ENCODE measurements at regions not wholly inside any gene's neighbourhood (a gene's known extent, or its start where the extent isn't known, plus 50 kb on each side); places are given as distances from the start of the nearest gene placed in this dataset.

DNA sequence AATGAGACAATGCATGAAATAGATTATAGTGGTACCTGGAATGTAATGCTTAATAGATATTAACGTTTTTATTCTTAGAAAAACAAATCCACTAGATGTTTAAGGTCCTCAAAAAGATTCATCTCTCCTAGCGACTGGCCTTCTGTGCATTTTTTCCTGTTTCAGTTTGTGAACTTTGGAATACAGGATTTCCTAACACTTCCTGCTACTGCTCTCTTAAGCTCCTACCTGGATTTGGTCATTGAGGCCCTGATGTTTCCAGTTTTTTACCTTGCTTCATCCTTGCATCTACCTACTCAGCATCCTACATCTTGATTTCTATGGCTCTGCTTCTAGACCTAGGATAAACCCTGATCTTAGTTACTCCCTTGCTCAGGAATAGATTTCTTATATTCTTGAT lies 188.4 kb downstream of the ABCC12 start:
- DNase-seq: no peak

GRCh38 chr16:47966325-47966724 lies 189.5 kb downstream of the ABCC12 start:
- no peak for DNase-seq

GRCh38 chr16:47965439-47965838 lies 190.4 kb downstream of the ABCC12 start:
- no peak for DNase-seq

- DNase-seq: no peak
Observed at GRCh38 chr16:47958726-47959125, 197.1 kb downstream of the ABCC12 start.

GRCh38 chr16:47956916-47957315 lies 198.9 kb downstream of the ABCC12 start:
- no peak for DNase-seq

DNA sequence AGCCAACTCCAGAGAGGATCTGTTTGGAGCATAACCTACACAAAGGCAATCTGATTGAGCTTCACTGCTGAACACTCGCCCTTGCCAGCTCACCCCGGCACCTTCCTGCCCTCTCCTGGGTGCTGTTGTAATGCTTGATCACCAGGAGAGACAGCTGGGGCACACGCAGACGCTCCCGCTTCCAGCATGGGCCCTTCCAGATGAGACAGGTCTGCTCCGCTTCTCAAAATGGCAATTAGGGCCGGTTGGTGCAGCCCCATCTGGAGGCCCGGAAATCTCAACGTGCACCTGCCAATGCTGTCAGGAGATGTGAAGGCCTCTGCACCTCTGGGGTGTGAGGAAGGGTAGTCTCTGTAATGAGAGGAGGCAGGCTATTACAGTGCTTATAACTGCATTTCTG lies 206.1 kb downstream of the ABCC12 start:
- no peak for DNase-seq

- DNase-seq: no peak
Observed at GRCh38 chr16:47949276-47949675, 206.5 kb downstream of the ABCC12 start.

GRCh38 chr16:47947723-47948122 lies 208.1 kb downstream of the ABCC12 start:
- DNase-seq: no peak

GRCh38 chr16:47946092-47946491 lies 209.7 kb downstream of the ABCC12 start:
- no peak for DNase-seq

DNA sequence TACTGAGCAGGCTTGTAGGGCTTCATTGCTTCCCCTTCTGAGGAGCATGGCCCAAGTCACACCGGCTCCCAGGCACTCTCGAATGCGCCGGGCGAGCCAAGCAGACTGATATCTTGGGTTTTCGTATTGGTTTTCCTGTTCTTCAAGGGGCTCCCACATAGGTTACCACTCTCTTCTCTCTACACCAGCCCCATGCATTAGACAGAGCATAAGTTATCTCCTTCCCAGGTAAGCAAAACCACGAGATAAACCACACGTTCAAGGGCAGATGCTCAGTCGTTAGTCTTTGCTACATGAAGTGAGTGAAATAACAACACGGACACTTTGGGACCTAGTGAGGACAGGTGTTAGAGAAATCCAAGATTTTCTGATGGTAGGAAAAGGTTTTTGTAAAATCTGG lies 211.2 kb downstream of the ABCC12 start:
- DNase-seq: no peak

GRCh38 chr16:47943235-47943634 lies 212.6 kb downstream of the ABCC12 start:
- no peak for DNase-seq

DNA sequence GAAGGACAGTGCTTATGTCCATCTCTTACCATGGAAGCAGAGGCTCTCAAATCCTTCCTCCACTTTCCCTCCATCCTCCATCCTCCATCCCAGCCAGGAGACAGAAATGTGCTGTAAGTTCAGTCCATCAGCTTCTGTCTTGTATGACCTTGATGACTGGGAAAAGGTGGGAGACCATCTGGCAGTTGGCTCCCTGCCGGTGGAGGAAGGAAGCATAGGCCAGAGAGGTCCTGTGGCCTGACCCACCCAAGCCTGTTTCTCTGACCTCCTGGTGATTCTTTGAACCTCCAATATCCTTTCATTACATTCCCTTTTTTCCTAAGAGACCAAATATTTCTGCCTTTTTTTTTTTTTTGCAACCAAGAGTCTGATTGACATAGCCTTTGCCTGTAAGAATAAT lies 215.3 kb downstream of the ABCC12 start:
- no peak for DNase-seq

- DNase-seq: no peak
Observed at GRCh38 chr16:47939680-47940079, 216.1 kb downstream of the ABCC12 start.

GRCh38 chr16:47938272-47938671 lies 217.5 kb downstream of the ABCC12 start:
- no peak for DNase-seq

GRCh38 chr16:47928008-47928407 lies 227.8 kb downstream of the ABCC12 start:
- no peak for DNase-seq

- no peak for DNase-seq
Observed at GRCh38 chr16:47927330-47927729, 228.5 kb downstream of the ABCC12 start.

DNA sequence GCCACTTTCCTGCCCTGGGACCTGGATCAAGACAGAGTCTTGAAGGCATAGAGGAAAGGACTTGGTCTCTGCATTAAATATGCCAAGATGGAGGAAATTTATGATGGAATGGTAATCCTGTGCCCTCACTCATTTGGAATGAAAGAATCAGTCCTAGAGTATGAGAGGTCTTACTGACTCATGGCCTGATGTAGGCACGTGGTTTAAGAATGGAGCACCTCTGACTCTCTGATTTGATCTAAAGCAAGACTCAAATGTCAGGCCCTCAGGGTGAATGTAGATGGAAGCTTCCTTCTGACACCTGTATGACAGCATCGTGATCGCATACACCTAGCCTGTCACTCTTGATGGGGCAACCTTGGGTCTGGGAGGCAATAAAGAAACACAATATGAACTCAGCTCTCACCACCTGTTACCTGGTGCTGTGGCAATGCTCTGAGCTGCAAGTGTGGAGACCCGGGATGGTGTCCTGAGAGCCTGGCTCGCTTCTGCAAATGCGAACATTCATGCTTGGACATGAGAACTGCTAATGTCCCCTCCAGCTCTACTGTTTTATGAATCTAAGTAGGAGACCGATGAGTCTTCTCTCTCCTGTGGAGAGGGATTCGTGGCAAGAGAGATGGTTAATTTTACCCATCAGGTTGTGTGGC lies 229.9 kb downstream of the ABCC12 start:
- no peak for DNase-seq

GRCh38 chr16:47924950-47925349 lies 230.8 kb downstream of the ABCC12 start:
- DNase-seq: no peak

GRCh38 chr16:47921535-47921934 lies 234.3 kb downstream of the ABCC12 start:
- DNase-seq: no peak

- DNase-seq: no peak
Observed at GRCh38 chr16:47920709-47921108, 235.1 kb downstream of the ABCC12 start.

- no peak for DNase-seq
Observed at GRCh38 chr16:47917118-47917517, 238.7 kb downstream of the ABCC12 start.

- no peak for DNase-seq
Observed at GRCh38 chr16:47916266-47916665, 239.5 kb downstream of the ABCC12 start.

GRCh38 chr16:47907109-47907508 lies 248.7 kb downstream of the ABCC12 start:
- DNase-seq: no peak

- DNase-seq: no peak
Observed at GRCh38 chr16:47905771-47906170, 250.0 kb downstream of the ABCC12 start.

DNA sequence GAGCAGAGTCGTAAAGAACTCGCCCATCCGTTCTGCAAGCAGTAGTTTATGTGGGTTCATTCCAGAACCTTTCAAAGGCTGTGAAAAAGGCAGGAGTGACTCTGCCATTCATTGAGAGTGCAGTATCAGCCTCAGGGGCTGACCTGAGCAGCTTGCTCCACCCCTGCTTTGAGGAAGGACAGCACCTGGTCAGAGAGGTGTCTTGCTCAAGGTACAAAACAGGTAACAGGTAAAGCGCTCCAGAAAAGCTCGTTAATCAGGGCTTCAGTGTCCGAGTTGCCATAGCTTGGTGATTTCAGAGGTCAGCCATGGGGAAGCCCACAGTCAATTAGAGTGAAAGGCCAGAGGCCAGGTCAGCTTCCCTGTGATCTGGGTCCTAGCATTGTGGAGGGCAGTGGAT lies 251.1 kb downstream of the ABCC12 start:
- no peak for DNase-seq

- no peak for DNase-seq
Observed at GRCh38 chr16:47903470-47903869, 252.3 kb downstream of the ABCC12 start.

Measured in inflammatory macrophage treated with lipopolysaccharide for 4 hours (primary cell).